Keratinocyte (primary cell): ENCODE measurements at regions not wholly inside any gene's neighbourhood (a gene's known extent, or its start where the extent isn't known, plus 50 kb on each side); places are given as distances from the start of the nearest gene placed in this dataset.

Experiments used
- DNase-seq: peaks from one replicate; pipeline ENCODE4 v3.0.0-alpha.2; 2011; ENCODE audit warnings: low read depth, missing footprints, low spot score
- FAIRE-seq: peaks from 2 replicates; lab custom pipeline; 2011; peaks lifted over from hg19 to GRCh38; lab: Jason Lieb, UNC
- H2AFZ ChIP-seq: 2 replicates; pipeline ENCODE4 v1.6.0; 2012; ENCODE audit warnings: low read length, control low read depth, inconsistent platforms; ENCODE audit not compliant: control insufficient read depth
- H3K27ac ChIP-seq: 2 replicates; pipeline ENCODE4 v1.5.1; 2011; ENCODE audit warnings: low read length; ENCODE audit not compliant: control insufficient read depth, insufficient read depth
- H3K27me3 ChIP-seq: 3 replicates; pipeline ENCODE4 v1.6.0; 2011; ENCODE audit warnings: low read length; ENCODE audit not compliant: control insufficient read depth, insufficient read depth; ENCODE audit errors: extremely low read depth
- H3K36me3 ChIP-seq, 2 experiments: 2 replicates in 1 of 2; 3 replicates in 1 of 2; pipeline ENCODE4 v1.5.1; 2011; ENCODE audit warnings: low read length in 2 of 2, mild to moderate bottlenecking in 1 of 2; ENCODE audit not compliant: control insufficient read depth in 2 of 2, insufficient read depth in 2 of 2; ENCODE audit errors: extremely low read depth in 1 of 2
- H3K4me1 ChIP-seq: 3 replicates; pipeline ENCODE4 v1.5.1; 2011; ENCODE audit warnings: low read length; ENCODE audit not compliant: control insufficient read depth, insufficient read depth; ENCODE audit errors: extremely low read depth
- H3K4me2 ChIP-seq: 3 replicates; pipeline ENCODE4 v1.6.0; 2011; ENCODE audit warnings: low read depth, low read length; ENCODE audit not compliant: control insufficient read depth, insufficient read depth; ENCODE audit errors: extremely low read depth
- H3K4me3 ChIP-seq, 3 experiments: fragments of 200-600 bp in 1 of 3; sonication (generic) in 1 of 3; 2 replicates in 2 of 3; 3 replicates in 1 of 3; pipeline ENCODE4 v1.5.1; 2011 to 2016; ENCODE audit warnings: low read length in 3 of 3, mild to moderate bottlenecking in 3 of 3, control low read depth in 2 of 3, inconsistent platforms in 1 of 3, low read depth in 1 of 3, mixed read lengths in 1 of 3, mixed run types in 1 of 3, moderate library complexity in 1 of 3; ENCODE audit not compliant: control insufficient read depth in 2 of 3, insufficient read depth in 2 of 3; ENCODE audit errors: extremely low read depth in 1 of 3
- H3K79me2 ChIP-seq: 2 replicates; pipeline ENCODE4 v1.6.0; 2012; ENCODE audit warnings: low read length; ENCODE audit not compliant: control insufficient read depth, insufficient read depth
- H3K9ac ChIP-seq: 3 replicates; pipeline ENCODE4 v1.6.0; 2011; ENCODE audit warnings: low read length; ENCODE audit not compliant: control insufficient read depth, insufficient read depth; ENCODE audit errors: extremely low read depth
- H3K9me1 ChIP-seq: 3 replicates; pipeline ENCODE4 v1.6.0; 2011; ENCODE audit warnings: low read length; ENCODE audit not compliant: control insufficient read depth, insufficient read depth; ENCODE audit errors: extremely low read depth
- H3K9me3 ChIP-seq: 2 replicates; pipeline ENCODE4 v1.5.1; 2012; ENCODE audit warnings: low read depth, low read length; ENCODE audit not compliant: control insufficient read depth
- H4K20me1 ChIP-seq: 3 replicates; pipeline ENCODE4 v1.6.0; 2011; ENCODE audit warnings: low read length; ENCODE audit not compliant: control insufficient read depth, insufficient read depth; ENCODE audit errors: extremely low read depth
- EZH2 ChIP-seq: IDR thresholded peaks from one replicate; pipeline ENCODE4 v1.6.1; 2012; ENCODE audit warnings: inconsistent platforms, mild to moderate bottlenecking, low read length, moderate library complexity
- dilution Hi-C: fragments of 300-500 bp; cut with MboI; formaldehyde crosslinking; loops from one replicate; pipeline ENCODE4 v1.7.0; 2020; ENCODE audit warnings: low sequenced_read_pairs; ENCODE audit not compliant: extremely low pct_ligation_motif_present
- TF ChIP-seq, protein P1 (sequence below), 3 experiments: IDR thresholded peaks in 1 of 3; conservative IDR thresholded peaks in 1 of 3; optimal IDR thresholded peaks in 1 of 3; 2 replicates in 2 of 3; 3 replicates in 1 of 3; pipeline versions ENCODE3 to v1.5.1; 2011; ENCODE audit warnings: low read length in 3 of 3, mild to moderate bottlenecking in 3 of 3, moderate library complexity in 2 of 3, control low read depth in 1 of 3, inconsistent platforms in 1 of 3; ENCODE audit not compliant: insufficient read depth in 2 of 3; ENCODE audit errors: extremely low read depth in 1 of 3

- Histone ChIP-seq H3K27me3 (no peaks in the 10 kb centered on the region), H3K9ac (no peak overlapping the region), H3K4me2 (no peak overlapping the region), H2AFZ (no peak overlapping the region), H3K4me3 (no peak overlapping the region), H3K79me2 (no peaks in the 10 kb centered on the region), H3K36me3 (no peaks in the 10 kb centered on the region), H3K9me1 (no peaks in the 10 kb centered on the region), H3K27ac (no peak overlapping the region), H4K20me1 (no peaks in the 10 kb centered on the region), H3K4me1 (peaks cover 23% of the 10 kb centered on the region), H3K9me3 (no peaks in the 10 kb centered on the region)
- no peak for TF ChIP-seq EZH2
- TF ChIP-seq, protein P1, sequence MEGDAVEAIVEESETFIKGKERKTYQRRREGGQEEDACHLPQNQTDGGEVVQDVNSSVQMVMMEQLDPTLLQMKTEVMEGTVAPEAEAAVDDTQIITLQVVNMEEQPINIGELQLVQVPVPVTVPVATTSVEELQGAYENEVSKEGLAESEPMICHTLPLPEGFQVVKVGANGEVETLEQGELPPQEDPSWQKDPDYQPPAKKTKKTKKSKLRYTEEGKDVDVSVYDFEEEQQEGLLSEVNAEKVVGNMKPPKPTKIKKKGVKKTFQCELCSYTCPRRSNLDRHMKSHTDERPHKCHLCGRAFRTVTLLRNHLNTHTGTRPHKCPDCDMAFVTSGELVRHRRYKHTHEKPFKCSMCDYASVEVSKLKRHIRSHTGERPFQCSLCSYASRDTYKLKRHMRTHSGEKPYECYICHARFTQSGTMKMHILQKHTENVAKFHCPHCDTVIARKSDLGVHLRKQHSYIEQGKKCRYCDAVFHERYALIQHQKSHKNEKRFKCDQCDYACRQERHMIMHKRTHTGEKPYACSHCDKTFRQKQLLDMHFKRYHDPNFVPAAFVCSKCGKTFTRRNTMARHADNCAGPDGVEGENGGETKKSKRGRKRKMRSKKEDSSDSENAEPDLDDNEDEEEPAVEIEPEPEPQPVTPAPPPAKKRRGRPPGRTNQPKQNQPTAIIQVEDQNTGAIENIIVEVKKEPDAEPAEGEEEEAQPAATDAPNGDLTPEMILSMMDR (optimal IDR thresholded peaks at IDR 0.05 in 1 of 3, IDR thresholded peaks at IDR 0.05 in 1 of 3, conservative IDR thresholded peaks at IDR 0.05 in 1 of 3; ENCODE audit: extremely low read depth in 1 of 3, insufficient read depth in 2 of 3, low read length in 3 of 3), result no peak
- FAIRE-seq, result no peak
- no peak for DNase-seq
- dilution Hi-C loops, result no loop called here
Observed at GRCh38 chr6:26185004-26185403, 97.8 kb downstream of the HFE start.

DNA sequence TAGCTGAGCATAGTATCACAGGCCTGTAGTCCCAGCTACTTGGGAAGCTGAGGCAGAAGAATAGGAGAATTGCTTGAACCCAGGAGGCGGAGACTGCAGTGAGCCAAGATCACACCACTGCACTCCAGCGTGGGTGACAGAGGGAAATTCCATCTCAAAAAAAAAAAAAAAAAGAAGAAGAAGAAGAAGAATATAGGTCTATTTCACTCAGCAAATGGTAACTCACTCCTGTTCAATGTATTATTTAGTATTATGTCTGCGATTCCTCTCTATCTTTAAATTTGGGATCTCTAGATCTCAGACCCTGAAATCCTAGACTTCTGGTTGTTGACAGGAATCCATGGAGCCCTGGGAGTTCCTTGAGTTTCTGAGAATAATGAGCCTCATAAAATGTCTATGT lies 98.6 kb downstream of the HFE start:
- Histone ChIP-seq H2AFZ (no peak overlapping the region), H3K27me3 (no peaks in the 10 kb centered on the region), H3K9me1 (no peaks in the 10 kb centered on the region), H3K36me3 (no peaks in the 10 kb centered on the region), H3K27ac (no peak overlapping the region), H3K4me2 (no peak overlapping the region), H3K9me3 (no peaks in the 10 kb centered on the region), H4K20me1 (no peaks in the 10 kb centered on the region), H3K9ac (no peak overlapping the region), H3K4me3 (no peak overlapping the region), H3K79me2 (no peaks in the 10 kb centered on the region), H3K4me1 (peaks cover 23% of the 10 kb centered on the region)
- FAIRE-seq (no peak), DNase-seq (no peak)
- TF ChIP-seq EZH2, result no peak
- TF ChIP-seq, protein P1 (optimal IDR thresholded peaks at IDR 0.05 in 1 of 3, IDR thresholded peaks at IDR 0.05 in 1 of 3, conservative IDR thresholded peaks at IDR 0.05 in 1 of 3; ENCODE audit: extremely low read depth in 1 of 3, insufficient read depth in 2 of 3, low read length in 3 of 3), result no peak
- dilution Hi-C loops, result no loop called here
